GM12878 (cell line): ENCODE measurements at regions not wholly inside any gene's neighbourhood (a gene's known extent, or its start where the extent isn't known, plus 50 kb on each side); places are given as distances from the start of the nearest gene placed in this dataset.

ENCODE experiments used
- ATAC-seq: fragments of 200-7000 bp; cut with Tn5 transposase; 3 replicates; pipeline ENCODE4 v1.9.1; 2020; ENCODE audit warnings: mild to moderate bottlenecking, moderate library complexity
- BruUV-seq: library from RNA; stranded (reverse); fragments of 400-500 nt; replicated peaks from 2 replicates; lab custom pipeline; 2021; lab: Mats Ljungman, UMichigan
- CTCF ChIA-PET: fragments of 300-600 bp; sonication (Branson Sonifier 250); formaldehyde crosslinking; extraction: SDS; loops from one replicate; lab custom pipeline; 2021; ENCODE audit warnings: inconsistent platforms; lab: Yijun Ruan, JAX
- POLR2A ChIA-PET: fragments of 350-600 bp; formaldehyde crosslinking; extraction: SDS; loops from one replicate; lab custom pipeline; 2021; ENCODE audit warnings: inconsistent platforms; lab: Charles Lee
- RAD21 ChIA-PET: fragments of 300-600 bp; sonication (Branson Sonifier 250); formaldehyde crosslinking; loops from one replicate; lab custom pipeline; 2023; ENCODE audit warnings: antibody characterized with exemption; ENCODE audit not compliant: unreplicated experiment; lab: Charles Lee
- SMC1A ChIA-PET: fragments of 300-600 bp; sonication (Branson Sonifier 250); formaldehyde crosslinking; loops from one replicate; lab custom pipeline; 2023; ENCODE audit not compliant: unreplicated experiment, uncharacterized antibody; lab: Charles Lee
- DNase-seq: peaks from one replicate; pipeline ENCODE4 v3.0.0-alpha.2; 2011; ENCODE audit warnings: low read depth, low spot score
- FAIRE-seq: peaks from 3 replicates; lab custom pipeline; 2011; peaks lifted over from hg19 to GRCh38; lab: Jason Lieb, UNC
- H2AFZ ChIP-seq: 2 replicates; pipeline ENCODE4 v1.6.0; 2011; ENCODE audit warnings: low read depth, low read length, control low read depth; ENCODE audit not compliant: control insufficient read depth
- H3K27ac ChIP-seq: 2 replicates; pipeline ENCODE4 v1.5.1; 2011; ENCODE audit warnings: control low read depth; ENCODE audit not compliant: control insufficient read depth, insufficient read depth
- H3K27me3 ChIP-seq, 2 experiments: replicated peaks in 1 of 2; 2 replicates each; pipeline versions ENCODE4 v1.6.0 to v1.6.1; 2011; ENCODE audit warnings: low read length in 1 of 2; ENCODE audit not compliant: control insufficient read depth in 2 of 2, insufficient read depth in 2 of 2
- H3K36me3 ChIP-seq, 2 experiments: 2 replicates each; pipeline ENCODE4 v1.5.1; 2011; ENCODE audit warnings: low read length in 1 of 2; ENCODE audit not compliant: control insufficient read depth in 2 of 2, insufficient read depth in 2 of 2
- H3K4me1 ChIP-seq: 2 replicates; pipeline ENCODE4 v1.6.1; 2011; ENCODE audit warnings: mild to moderate bottlenecking, low read length, moderate library complexity, mixed read lengths; ENCODE audit not compliant: control insufficient read depth, insufficient read depth
- H3K4me2 ChIP-seq: 2 replicates; pipeline ENCODE4 v1.6.0; 2011; ENCODE audit warnings: control low read depth; ENCODE audit not compliant: control insufficient read depth, insufficient read depth
- H3K4me3 ChIP-seq: fragments of 200-600 bp; sonication (generic); 2 replicates; pipeline ENCODE4 v1.5.1; 2016
- H3K79me2 ChIP-seq: 2 replicates; pipeline ENCODE4 v1.6.0; 2011; ENCODE audit warnings: low read length; ENCODE audit not compliant: control insufficient read depth, insufficient read depth
- H3K9ac ChIP-seq: 2 replicates; pipeline ENCODE4 v1.8.0; 2011; ENCODE audit warnings: low read length, control low read depth, mixed read lengths; ENCODE audit not compliant: control insufficient read depth, insufficient read depth
- H3K9me3 ChIP-seq: replicated peaks from 3 replicates; pipeline ENCODE4 v1.5.1; 2011; ENCODE audit warnings: mild to moderate bottlenecking, low read length; ENCODE audit not compliant: control insufficient read depth, insufficient read depth
- H4K20me1 ChIP-seq: 2 replicates; pipeline ENCODE4 v1.6.0; 2011; ENCODE audit not compliant: control insufficient read depth, insufficient read depth
- BRCA1 ChIP-seq: IDR thresholded peaks from 2 replicates; pipeline ENCODE4 v1.6.1; 2011; ENCODE audit warnings: low read depth, low read length, improper control_type of control experiment
- CBX5 ChIP-seq: sonication (generic); IDR thresholded peaks from 2 replicates; pipeline ENCODE4 v1.6.1; 2016; ENCODE audit warnings: low read depth, moderate library complexity, mild to moderate bottlenecking, inconsistent platforms
- CHD4 ChIP-seq: fragments of 200-600 bp; sonication (generic); IDR thresholded peaks from 2 replicates; pipeline ENCODE4 v1.6.1; 2016; ENCODE audit warnings: mild to moderate bottlenecking
- EP300 ChIP-seq, 2 experiments: fragments of 150-350 bp in 1 of 2; IDR thresholded peaks; 2 replicates each; pipeline ENCODE4 v1.6.1; 2011 to 2012; ENCODE audit warnings: low read depth in 2 of 2, low read length in 2 of 2, borderline replicate concordance in 1 of 2, improper control_type of control experiment in 1 of 2, inconsistent platforms in 1 of 2; ENCODE audit not compliant: control insufficient read depth in 1 of 2
- HDAC6 ChIP-seq: fragments of 200-600 bp; sonication (generic); IDR thresholded peaks from one replicate; pipeline ENCODE4 v1.8.0; 2017; ENCODE audit warnings: antibody characterized with exemption; ENCODE audit not compliant: unreplicated experiment
- IRF4 ChIP-seq: IDR thresholded peaks from 2 replicates; pipeline ENCODE4 v1.6.1; 2011; ENCODE audit warnings: low read depth, low read length
- KDM1A ChIP-seq: fragments of 200-600 bp; sonication (generic); IDR thresholded peaks from 2 replicates; pipeline ENCODE4 v1.6.1; 2016; ENCODE audit warnings: borderline replicate concordance
- LARP7 ChIP-seq: fragments of 450-650 bp; IDR thresholded peaks from 2 replicates; pipeline ENCODE4 v1.6.1; 2017; ENCODE audit warnings: mild to moderate bottlenecking
- PAX5 ChIP-seq: IDR thresholded peaks from 2 replicates; pipeline ENCODE4 v1.6.1; 2011; ENCODE audit warnings: low read depth, low read length, borderline replicate concordance
- RBBP5 ChIP-seq: fragments of 200-600 bp; sonication (generic); conservative IDR thresholded peaks from 2 replicates; pipeline ENCODE4 v1.6.1; 2016
- SMC3 ChIP-seq: IDR thresholded peaks from 2 replicates; pipeline ENCODE4 v1.6.1; 2011; ENCODE audit warnings: low read length, improper control_type of control experiment, borderline replicate concordance
- SUPT20H ChIP-seq: IDR thresholded peaks from 2 replicates; pipeline ENCODE4 v1.6.1; 2011; ENCODE audit warnings: low read depth, mild to moderate bottlenecking, low read length, moderate library complexity, borderline replicate concordance; ENCODE audit not compliant: control insufficient read depth
- TARDBP ChIP-seq: IDR thresholded peaks from 2 replicates; pipeline ENCODE4 v1.6.1; 2016; ENCODE audit warnings: borderline replicate concordance
- ZBED1 ChIP-seq: IDR thresholded peaks from 2 replicates; pipeline ENCODE4 v1.6.1; 2016; ENCODE audit warnings: borderline replicate concordance
- ZNF217 ChIP-seq: fragments of 450-650 bp; IDR thresholded peaks from 2 replicates; pipeline ENCODE4 v1.6.1; 2017; ENCODE audit warnings: antibody characterized with exemption, mild to moderate bottlenecking
- ZNF24 ChIP-seq: fragments of 450-650 bp; IDR thresholded peaks from 2 replicates; pipeline ENCODE4 v1.6.1; 2017; ENCODE audit warnings: antibody characterized with exemption, mild to moderate bottlenecking
- WGBS: methylation state at CpG from one replicate; pipeline ENCODE4 v1.1.6; 2016; ENCODE audit warnings: low lambda C conversion rate; ENCODE audit not compliant: insufficient replicate concordance, insufficient coverage; ENCODE audit errors: missing lambda C conversion rate; 5-methylcytosine and 5-hydroxymethylcytosine counted together
- in situ Hi-C: fragments of 300-500 bp; cut with MboI; formaldehyde crosslinking; loops from 9 replicates; pipeline ENCODE4 v1.14.3; 2018; ENCODE audit warnings: mixed read lengths
- intact Hi-C: fragments of 100-400 bp; cut with micrococcal nuclease; formaldehyde crosslinking; loops from one replicate; pipeline ENCODE4 v1.14.2; 2022; ENCODE audit not compliant: unreplicated experiment
- TF ChIP-seq, protein P1 (sequence below): fragments of 450-650 bp; conservative IDR thresholded peaks from 2 replicates; pipeline ENCODE4 v1.6.1; 2017; ENCODE audit warnings: mild to moderate bottlenecking, moderate library complexity

DNA sequence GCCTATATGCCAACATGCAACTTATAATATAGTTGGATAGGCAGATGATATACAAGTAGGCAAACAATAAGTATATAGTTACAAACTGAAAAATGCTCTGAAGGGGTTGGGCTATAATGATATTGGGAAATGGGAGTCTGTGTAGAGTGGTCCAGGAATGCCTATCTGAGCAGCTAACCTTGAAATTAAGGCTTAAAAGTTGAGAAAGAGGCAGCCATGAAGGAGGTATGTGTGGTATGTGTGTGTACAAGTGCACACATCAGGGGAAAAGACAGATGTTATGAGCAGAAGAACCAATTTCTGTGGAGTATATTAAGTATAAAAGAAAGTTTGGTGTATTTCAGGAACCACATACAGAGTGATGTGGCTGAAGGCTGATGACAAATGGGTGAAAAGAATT lies 154.9 kb upstream of the PAPPA start:
- no TSS peak for BruUV-seq
- ChIA-PET RAD21 (no interaction called here), POLR2A (no interaction called here), CTCF (no interaction called here), SMC1A (no interaction called here)
- no peaks in the 10 kb centered on the region for H3K4me1 ChIP-seq
- H3K27ac ChIP-seq, result no peak overlapping the region
- H3K79me2 ChIP-seq, result no peaks in the 10 kb centered on the region
- DNase-seq (no peak), ATAC-seq (no peak), FAIRE-seq (no peak)
- no peaks in the 10 kb centered on the region for H3K27me3 ChIP-seq
- H3K4me2 ChIP-seq, result no peak overlapping the region
- H3K4me3 ChIP-seq, result no peak overlapping the region
- H3K36me3 ChIP-seq, result no peaks in the 10 kb centered on the region
- intact Hi-C loops, result no loop called here
- H3K9me3 ChIP-seq, result no peaks in the 10 kb centered on the region
- no peaks in the 10 kb centered on the region for H4K20me1 ChIP-seq
- H3K9ac ChIP-seq, result no peak overlapping the region
- no peak overlapping the region for H2AFZ ChIP-seq
- no peak for TF ChIP-seq EP300 (IDR thresholded peaks at IDR 0.05; ENCODE audit: borderline replicate concordance in 1 of 2, control insufficient read depth in 1 of 2, low read depth in 2 of 2, low read length in 2 of 2)
- no peak for TF ChIP-seq HDAC6
- TF ChIP-seq BRCA1, result no peak
- TF ChIP-seq RBBP5, result no peak
- no peak for TF ChIP-seq CHD4
- no peak for TF ChIP-seq KDM1A
- no peak for TF ChIP-seq IRF4
- TF ChIP-seq LARP7, result no peak
- no peak for TF ChIP-seq ZBED1
- no peak for TF ChIP-seq TARDBP
- TF ChIP-seq SMC3, result no peak
- no peak for TF ChIP-seq ZNF24
- TF ChIP-seq, all 136 proteins: peak for 0
- in situ Hi-C loops, result no loop called here

DNA sequence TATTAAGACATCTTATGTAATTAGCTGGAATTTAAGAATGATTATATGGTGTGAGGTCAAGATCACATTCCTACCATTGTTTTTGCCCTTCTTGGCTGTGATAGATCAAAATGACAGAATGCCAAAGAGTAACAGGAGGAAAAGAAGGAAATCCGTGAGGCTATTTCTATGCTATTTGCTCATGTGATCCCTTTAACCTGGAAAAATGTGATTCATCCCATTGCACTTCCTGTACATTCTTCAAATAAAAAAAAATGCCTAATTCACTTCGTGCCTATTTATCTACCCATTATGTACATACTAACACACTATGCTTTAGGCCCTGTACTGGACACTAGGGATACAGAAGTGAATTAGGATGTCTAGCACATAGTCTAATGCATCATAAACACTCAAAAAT lies 154.1 kb upstream of the PAPPA start:
- FAIRE-seq, result no peak
- ChIA-PET SMC1A (no interaction called here), RAD21 (no interaction called here), POLR2A (no interaction called here), CTCF (no interaction called here)
- no peaks in the 10 kb centered on the region for H3K4me1 ChIP-seq
- in situ Hi-C loops, result no loop called here
- no peaks in the 10 kb centered on the region for H3K27me3 ChIP-seq
- no peak overlapping the region for H3K4me2 ChIP-seq
- DNase-seq, result no peak
- no peak for ATAC-seq
- no peaks in the 10 kb centered on the region for H3K9me3 ChIP-seq
- BruUV-seq, result no TSS peak
- H3K9ac ChIP-seq, result no peak overlapping the region
- H4K20me1 ChIP-seq, result no peaks in the 10 kb centered on the region
- 5% methylated on average over 2 of the region's 2 CpGs for WGBS
- H3K79me2 ChIP-seq, result no peaks in the 10 kb centered on the region
- no peaks in the 10 kb centered on the region for H3K36me3 ChIP-seq
- intact Hi-C loops, result no loop called here
- H2AFZ ChIP-seq, result no peak overlapping the region
- no peak overlapping the region for H3K4me3 ChIP-seq
- H3K27ac ChIP-seq, result no peak overlapping the region
- TF ChIP-seq ZNF217, result no peak
- TF ChIP-seq, protein P1, sequence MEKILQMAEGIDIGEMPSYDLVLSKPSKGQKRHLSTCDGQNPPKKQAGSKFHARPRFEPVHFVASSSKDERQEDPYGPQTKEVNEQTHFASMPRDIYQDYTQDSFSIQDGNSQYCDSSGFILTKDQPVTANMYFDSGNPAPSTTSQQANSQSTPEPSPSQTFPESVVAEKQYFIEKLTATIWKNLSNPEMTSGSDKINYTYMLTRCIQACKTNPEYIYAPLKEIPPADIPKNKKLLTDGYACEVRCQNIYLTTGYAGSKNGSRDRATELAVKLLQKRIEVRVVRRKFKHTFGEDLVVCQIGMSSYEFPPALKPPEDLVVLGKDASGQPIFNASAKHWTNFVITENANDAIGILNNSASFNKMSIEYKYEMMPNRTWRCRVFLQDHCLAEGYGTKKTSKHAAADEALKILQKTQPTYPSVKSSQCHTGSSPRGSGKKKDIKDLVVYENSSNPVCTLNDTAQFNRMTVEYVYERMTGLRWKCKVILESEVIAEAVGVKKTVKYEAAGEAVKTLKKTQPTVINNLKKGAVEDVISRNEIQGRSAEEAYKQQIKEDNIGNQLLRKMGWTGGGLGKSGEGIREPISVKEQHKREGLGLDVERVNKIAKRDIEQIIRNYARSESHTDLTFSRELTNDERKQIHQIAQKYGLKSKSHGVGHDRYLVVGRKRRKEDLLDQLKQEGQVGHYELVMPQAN, result no peak
- TF ChIP-seq RBBP5, result no peak
- no peak for TF ChIP-seq CBX5
- TF ChIP-seq PAX5, result no peak
- TF ChIP-seq SUPT20H, result no peak
